ENCODE measurements at regions not wholly inside any gene's neighbourhood (a gene's known extent, or its start where the extent isn't known, plus 50 kb on each side); places are given as distances from the start of the nearest gene placed in this dataset.

DNA sequence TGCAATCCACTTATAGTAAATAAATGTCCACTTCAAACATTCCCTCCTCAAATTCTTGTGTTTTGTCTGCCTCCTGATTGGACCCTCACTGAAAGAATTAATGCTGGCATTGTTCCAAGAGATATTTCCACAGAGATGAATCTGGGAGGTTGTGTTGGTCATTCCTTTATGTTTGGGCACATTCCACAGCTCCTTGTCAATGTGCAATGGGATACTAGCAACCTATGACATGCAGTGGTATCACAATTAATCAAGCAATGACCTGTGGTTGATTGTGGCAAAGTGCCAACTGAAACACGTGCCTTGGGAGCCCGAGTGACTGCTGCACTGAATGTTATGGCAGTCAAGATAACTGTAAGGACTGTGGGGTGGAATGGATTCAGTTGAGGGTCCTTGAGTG, 55.0 kb upstream of the SNRPN start:
- DNase-seq (ENCODE audit: low read depth, low spot score) (no peak), ATAC-seq (no peak)
- H3K9me2 ChIP-seq (ENCODE audit: insufficient read depth), result no peaks in the 10 kb centered on the region
- no peak for TF ChIP-seq POLR2AphosphoS5 (IDR thresholded peaks at IDR 0.05; ENCODE audit: low read depth, low read length)
- TF ChIP-seq SP1 (IDR thresholded peaks at IDR 0.05; ENCODE audit: low read depth), result no peak
- TF ChIP-seq CEBPB (IDR thresholded peaks at IDR 0.05; ENCODE audit: low read depth), result no peak
- TF ChIP-seq SRF (IDR thresholded peaks at IDR 0.05; ENCODE audit: low read depth), result no peak
- TF ChIP-seq SIN3A (IDR thresholded peaks at IDR 0.05; ENCODE audit: low read depth), result no peak
- no peak for TF ChIP-seq YY1 (IDR thresholded peaks at IDR 0.05; ENCODE audit: extremely low read depth, insufficient replicate concordance, low read depth, low read length)
- TF ChIP-seq, protein P1, sequence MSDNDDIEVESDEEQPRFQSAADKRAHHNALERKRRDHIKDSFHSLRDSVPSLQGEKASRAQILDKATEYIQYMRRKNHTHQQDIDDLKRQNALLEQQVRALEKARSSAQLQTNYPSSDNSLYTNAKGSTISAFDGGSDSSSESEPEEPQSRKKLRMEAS (IDR thresholded peaks at IDR 0.05), result no peak
- no peak for TF ChIP-seq EZH2phosphoT487 (IDR thresholded peaks at IDR 0.05; ENCODE audit: borderline replicate concordance)
- no peak for TF ChIP-seq ZFX (IDR thresholded peaks at IDR 0.05)
- TF ChIP-seq, protein P2, sequence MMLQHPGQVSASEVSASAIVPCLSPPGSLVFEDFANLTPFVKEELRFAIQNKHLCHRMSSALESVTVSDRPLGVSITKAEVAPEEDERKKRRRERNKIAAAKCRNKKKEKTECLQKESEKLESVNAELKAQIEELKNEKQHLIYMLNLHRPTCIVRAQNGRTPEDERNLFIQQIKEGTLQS (IDR thresholded peaks at IDR 0.05), result no peak
- no peak for TF ChIP-seq ELF1 (IDR thresholded peaks at IDR 0.05; ENCODE audit: borderline replicate concordance, low read depth)
- TF ChIP-seq, protein P3, sequence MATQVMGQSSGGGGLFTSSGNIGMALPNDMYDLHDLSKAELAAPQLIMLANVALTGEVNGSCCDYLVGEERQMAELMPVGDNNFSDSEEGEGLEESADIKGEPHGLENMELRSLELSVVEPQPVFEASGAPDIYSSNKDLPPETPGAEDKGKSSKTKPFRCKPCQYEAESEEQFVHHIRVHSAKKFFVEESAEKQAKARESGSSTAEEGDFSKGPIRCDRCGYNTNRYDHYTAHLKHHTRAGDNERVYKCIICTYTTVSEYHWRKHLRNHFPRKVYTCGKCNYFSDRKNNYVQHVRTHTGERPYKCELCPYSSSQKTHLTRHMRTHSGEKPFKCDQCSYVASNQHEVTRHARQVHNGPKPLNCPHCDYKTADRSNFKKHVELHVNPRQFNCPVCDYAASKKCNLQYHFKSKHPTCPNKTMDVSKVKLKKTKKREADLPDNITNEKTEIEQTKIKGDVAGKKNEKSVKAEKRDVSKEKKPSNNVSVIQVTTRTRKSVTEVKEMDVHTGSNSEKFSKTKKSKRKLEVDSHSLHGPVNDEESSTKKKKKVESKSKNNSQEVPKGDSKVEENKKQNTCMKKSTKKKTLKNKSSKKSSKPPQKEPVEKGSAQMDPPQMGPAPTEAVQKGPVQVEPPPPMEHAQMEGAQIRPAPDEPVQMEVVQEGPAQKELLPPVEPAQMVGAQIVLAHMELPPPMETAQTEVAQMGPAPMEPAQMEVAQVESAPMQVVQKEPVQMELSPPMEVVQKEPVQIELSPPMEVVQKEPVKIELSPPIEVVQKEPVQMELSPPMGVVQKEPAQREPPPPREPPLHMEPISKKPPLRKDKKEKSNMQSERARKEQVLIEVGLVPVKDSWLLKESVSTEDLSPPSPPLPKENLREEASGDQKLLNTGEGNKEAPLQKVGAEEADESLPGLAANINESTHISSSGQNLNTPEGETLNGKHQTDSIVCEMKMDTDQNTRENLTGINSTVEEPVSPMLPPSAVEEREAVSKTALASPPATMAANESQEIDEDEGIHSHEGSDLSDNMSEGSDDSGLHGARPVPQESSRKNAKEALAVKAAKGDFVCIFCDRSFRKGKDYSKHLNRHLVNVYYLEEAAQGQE (IDR thresholded peaks at IDR 0.05; ENCODE audit: low read depth), result no peak
- TF ChIP-seq, protein P4, sequence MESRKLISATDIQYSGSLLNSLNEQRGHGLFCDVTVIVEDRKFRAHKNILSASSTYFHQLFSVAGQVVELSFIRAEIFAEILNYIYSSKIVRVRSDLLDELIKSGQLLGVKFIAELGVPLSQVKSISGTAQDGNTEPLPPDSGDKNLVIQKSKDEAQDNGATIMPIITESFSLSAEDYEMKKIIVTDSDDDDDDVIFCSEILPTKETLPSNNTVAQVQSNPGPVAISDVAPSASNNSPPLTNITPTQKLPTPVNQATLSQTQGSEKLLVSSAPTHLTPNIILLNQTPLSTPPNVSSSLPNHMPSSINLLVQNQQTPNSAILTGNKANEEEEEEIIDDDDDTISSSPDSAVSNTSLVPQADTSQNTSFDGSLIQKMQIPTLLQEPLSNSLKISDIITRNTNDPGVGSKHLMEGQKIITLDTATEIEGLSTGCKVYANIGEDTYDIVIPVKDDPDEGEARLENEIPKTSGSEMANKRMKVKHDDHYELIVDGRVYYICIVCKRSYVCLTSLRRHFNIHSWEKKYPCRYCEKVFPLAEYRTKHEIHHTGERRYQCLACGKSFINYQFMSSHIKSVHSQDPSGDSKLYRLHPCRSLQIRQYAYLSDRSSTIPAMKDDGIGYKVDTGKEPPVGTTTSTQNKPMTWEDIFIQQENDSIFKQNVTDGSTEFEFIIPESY (IDR thresholded peaks at IDR 0.05; ENCODE audit: extremely low read depth, insufficient replicate concordance, low read length), result no peak
- no peak for TF ChIP-seq ZNF274 (IDR thresholded peaks at IDR 0.05; ENCODE audit: low read depth, low read length)
- TF ChIP-seq POLR2A (IDR thresholded peaks at IDR 0.05; ENCODE audit: borderline replicate concordance, extremely low read depth, insufficient read depth, insufficient read length), result no peak
- TF ChIP-seq FOSL1 (IDR thresholded peaks at IDR 0.05; ENCODE audit: low read depth), result no peak
- TF ChIP-seq TCF7L2 (IDR thresholded peaks at IDR 0.05; ENCODE audit: borderline replicate concordance, extremely low read depth, insufficient read depth, insufficient read length), result no peak
- no peak overlapping the region for H3K27ac ChIP-seq (ENCODE audit: low read depth, low read length)
- intact Hi-C loops (cut with micrococcal nuclease), result no loop called here
- H3K9me3 ChIP-seq (ENCODE audit: control insufficient read depth in 1 of 2, insufficient read depth in 1 of 2, low read depth in 1 of 2, low read length in 2 of 2), result peaks cover 4 to 27% of the 10 kb centered on the region in 2 experiments; a peak in 2 of 4 replicates
- H3K27me3 ChIP-seq (ENCODE audit: insufficient read depth, low read length), result no peaks in the 10 kb centered on the region
- H2AFZ ChIP-seq (ENCODE audit: low read depth, low read length, poor library complexity, severe bottlenecking), result no peak overlapping the region
- ChIA-PET CTCF (no interaction called here), POLR2A (no interaction called here), RAD21 (ENCODE audit: low non-redundant PET in 1 of 2, low total read pairs in 2 of 2, uncharacterized antibody in 2 of 2, unreplicated experiment in 2 of 2) (no interaction called here)
- H3K4me3 ChIP-seq (replicated peaks in 1 of 2; ENCODE audit: low read depth in 1 of 2, low read length in 2 of 2), result no peak overlapping the region
- BruUV-seq (replicated peaks), result no TSS peak
- H3K4me2 ChIP-seq (ENCODE audit: low read length), result no peak overlapping the region
- no peaks in the 10 kb centered on the region for H4K20me1 ChIP-seq (ENCODE audit: insufficient read depth)
- H3K9ac ChIP-seq (ENCODE audit: low read length), result no peak overlapping the region
- H3K36me3 ChIP-seq (ENCODE audit: control insufficient read depth in 1 of 2, insufficient read depth in 2 of 2, low read length in 2 of 2), result no peaks in the 10 kb centered on the region
- no peaks in the 10 kb centered on the region for H3K4me1 ChIP-seq (ENCODE audit: control insufficient read depth in 1 of 2, insufficient read depth in 2 of 2, low read length in 2 of 2)
- H3K79me2 ChIP-seq (ENCODE audit: insufficient read depth, low read length), result no peaks in the 10 kb centered on the region
